ENCODE measurements at regions not wholly inside any gene's neighbourhood (a gene's known extent, or its start where the extent isn't known, plus 50 kb on each side); places are given as distances from the start of the nearest gene placed in this dataset.
"Not testable (repeated sequence)": the region's sequence is repeated elsewhere in the genome, so short reads cannot be mapped to it uniquely, and the experiment has no call there.

- TF ChIP-seq FOSL1 (IDR thresholded peaks at IDR 0.05; ENCODE audit: low read depth): no peak
Measured at GRCh38 chr2:54040250-54040649, 69.5 kb upstream of the PSME4 start (continued).

GRCh38 chr2:54038835-54039234 lies 68.0 kb upstream of the PSME4 start:
- ATAC-seq: peak; percentile 63
- Histone ChIP-seq H3K4me1 (ENCODE audit: control insufficient read depth in 1 of 2, insufficient read depth in 2 of 2, low read length in 2 of 2) (peaks cover 3 to 13% of the 10 kb centered on the region in 2 experiments; a peak in 2 of 4 replicates), H3K36me3 (ENCODE audit: control insufficient read depth in 1 of 2, insufficient read depth in 2 of 2, low read length in 2 of 2) (no peaks in the 10 kb centered on the region), H4K20me1 (ENCODE audit: insufficient read depth) (no peaks in the 10 kb centered on the region), H3K9me3 (ENCODE audit: control insufficient read depth in 1 of 2, insufficient read depth in 1 of 2, low read depth in 1 of 2, low read length in 2 of 2) (no peaks in the 10 kb centered on the region), H3K4me3 (replicated peaks in 1 of 2; ENCODE audit: low read depth in 1 of 2, low read length in 2 of 2) (no peak overlapping the region), H3K9me2 (ENCODE audit: insufficient read depth) (no peaks in the 10 kb centered on the region), H2AFZ (ENCODE audit: low read depth, low read length, poor library complexity, severe bottlenecking) (no peak overlapping the region), H3K4me2 (ENCODE audit: low read length) (peak overlapping the region; percentile 42), H3K27ac (ENCODE audit: low read depth, low read length) (no peak overlapping the region), H3K27me3 (ENCODE audit: insufficient read depth, low read length) (no peaks in the 10 kb centered on the region), H3K79me2 (ENCODE audit: insufficient read depth, low read length) (no peaks in the 10 kb centered on the region), H3K9ac (ENCODE audit: low read length) (no peak overlapping the region)
- peak; percentile 19 for DNase-seq (ENCODE audit: low read depth, low spot score)
- ChIA-PET CTCF (no interaction called here), RAD21 (ENCODE audit: low non-redundant PET in 1 of 2, low total read pairs in 2 of 2, uncharacterized antibody in 2 of 2, unreplicated experiment in 2 of 2) (interaction anchor here in 1 of 2 experiments (0.7 kb wide), 1 partner anchor 46 kb away, joined by 3 read pairs; no protein-coding TSS in a partner anchor), POLR2A (no interaction called here)
- BruUV-seq (replicated peaks): no TSS peak
- peak; percentile 34 for TF ChIP-seq JUND (IDR thresholded peaks at IDR 0.05)
- TF ChIP-seq POLR2AphosphoS5 (IDR thresholded peaks at IDR 0.05; ENCODE audit: low read depth, low read length): no peak
- TF ChIP-seq MAX (IDR thresholded peaks at IDR 0.05): 0 out of 2 replicates have a peak, but pooled peaks have one; percentile 19
- intact Hi-C loops (cut with micrococcal nuclease): no loop called here

GRCh38 chr2:54031288-54031687 lies 60.5 kb upstream of the PSME4 start:
- H3K27ac ChIP-seq (ENCODE audit: low read depth, low read length); H2AFZ ChIP-seq (ENCODE audit: low read depth, low read length, poor library complexity, severe bottlenecking); H3K79me2 ChIP-seq (ENCODE audit: insufficient read depth, low read length); H3K36me3 ChIP-seq (ENCODE audit: control insufficient read depth in 1 of 2, insufficient read depth in 2 of 2, low read length in 2 of 2); ATAC-seq; H3K27me3 ChIP-seq (ENCODE audit: insufficient read depth, low read length); BruUV-seq (replicated peaks); H3K9ac ChIP-seq (ENCODE audit: low read length); H3K4me2 ChIP-seq (ENCODE audit: low read length); DNase-seq (ENCODE audit: low read depth, low spot score); CTCF ChIA-PET; POLR2A ChIA-PET; H3K4me3 ChIP-seq (replicated peaks in 1 of 2; ENCODE audit: low read depth in 1 of 2, low read length in 2 of 2); intact Hi-C loops (cut with micrococcal nuclease); H3K9me3 ChIP-seq (ENCODE audit: control insufficient read depth in 1 of 2, insufficient read depth in 1 of 2, low read depth in 1 of 2, low read length in 2 of 2); H3K9me2 ChIP-seq (ENCODE audit: insufficient read depth); RAD21 ChIA-PET (ENCODE audit: low non-redundant PET in 1 of 2, low total read pairs in 2 of 2, uncharacterized antibody in 2 of 2, unreplicated experiment in 2 of 2); H4K20me1 ChIP-seq (ENCODE audit: insufficient read depth); H3K4me1 ChIP-seq (ENCODE audit: control insufficient read depth in 1 of 2, insufficient read depth in 2 of 2, low read length in 2 of 2): not testable (repeated sequence)
